GM19035 (cell line): ENCODE measurements at regions not wholly inside any gene's neighbourhood (a gene's known extent, or its start where the extent isn't known, plus 50 kb on each side); places are given as distances from the start of the nearest gene placed in this dataset.

Experiments used
- ATAC-seq: cut with Tn5 transposase; IDR thresholded peaks from one replicate; pipeline ENCODE4 v1.9.1; 2021; ENCODE audit not compliant: unreplicated experiment

DNA sequence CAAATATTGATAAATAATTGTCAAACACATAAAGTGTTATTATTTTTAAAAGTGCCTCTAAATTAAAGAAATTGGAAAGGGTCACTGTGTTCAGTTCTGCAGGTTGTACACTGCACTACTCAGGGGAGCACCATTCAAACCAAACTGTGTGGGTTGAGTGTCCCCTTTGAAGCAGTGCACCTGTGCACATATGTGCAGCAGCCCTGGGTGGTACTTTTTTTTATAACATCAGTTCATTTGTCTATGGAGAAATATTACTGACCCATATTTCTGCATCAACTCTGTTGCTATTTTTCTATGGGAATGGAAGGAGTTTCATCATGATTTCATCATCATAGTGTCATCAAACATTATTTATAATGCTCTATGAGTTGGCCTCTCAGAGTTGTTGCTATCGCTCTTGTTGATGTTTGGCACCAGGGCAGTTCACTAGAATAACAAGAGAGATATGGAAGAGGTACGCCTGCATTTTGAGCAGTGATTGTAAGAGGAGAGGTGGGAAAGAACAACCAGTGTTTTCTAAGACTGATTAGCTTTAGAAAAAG is 457.6 kb downstream of the TFAP2A start:
- no peak for ATAC-seq

DNA sequence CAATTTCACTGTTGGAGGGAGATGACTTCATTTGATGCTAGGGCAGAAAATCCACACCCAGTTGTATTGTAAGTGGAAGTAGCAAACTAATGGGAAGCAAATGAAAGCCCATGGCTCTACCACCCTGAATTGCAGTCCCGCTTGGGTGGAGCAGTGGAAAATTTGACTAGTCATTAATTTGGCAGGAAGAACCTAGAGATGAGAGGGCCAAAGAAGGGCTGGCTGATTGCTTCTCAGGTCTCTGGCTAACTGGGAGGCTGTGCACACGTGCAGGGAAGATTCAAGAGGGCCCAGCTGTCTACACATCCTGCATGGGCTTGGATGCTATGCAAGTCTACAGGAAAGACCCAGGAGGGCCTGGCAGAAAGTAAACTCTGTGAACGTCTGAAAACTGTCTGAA is 466.2 kb downstream of the TFAP2A start:
- no peak for ATAC-seq

DNA sequence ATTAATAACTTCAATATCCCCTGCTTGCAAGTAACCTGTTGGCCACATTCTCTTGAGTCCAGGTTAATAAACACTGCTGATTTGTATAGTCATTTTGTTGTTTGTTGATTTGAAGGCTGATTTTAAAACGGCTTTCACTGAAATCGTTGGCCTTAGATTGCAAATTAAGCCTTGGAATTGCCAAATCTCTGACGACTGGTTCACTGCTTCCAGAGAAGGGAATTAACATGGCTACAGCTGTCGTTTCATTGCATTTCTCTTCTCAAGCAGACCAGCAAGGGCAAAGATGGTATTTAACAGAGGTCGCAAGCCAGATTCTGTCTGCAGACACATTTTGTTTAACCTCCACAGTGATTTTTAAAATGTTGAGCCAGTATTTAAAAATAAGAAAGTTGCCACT is 470.9 kb downstream of the TFAP2A start:
- no peak for ATAC-seq

DNA sequence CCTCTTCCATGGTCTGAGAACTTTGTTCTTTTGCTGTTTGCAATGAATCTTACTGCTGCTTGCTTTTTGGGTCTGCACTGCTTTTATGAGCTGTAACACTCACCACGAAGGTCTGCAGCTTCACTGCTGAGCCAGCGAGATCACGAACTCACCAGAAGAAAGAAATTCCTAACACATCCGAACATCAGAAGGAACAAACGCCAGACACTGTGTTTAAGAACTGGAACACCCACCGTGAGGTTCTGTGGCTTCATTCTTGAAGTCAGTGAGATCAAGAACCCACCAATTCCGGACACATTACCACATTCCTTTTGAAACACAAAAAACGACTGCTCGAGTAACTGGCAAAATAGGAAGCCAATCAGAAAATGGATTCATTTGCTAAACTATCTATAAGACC is 471.8 kb downstream of the TFAP2A start:
- no peak for ATAC-seq

DNA sequence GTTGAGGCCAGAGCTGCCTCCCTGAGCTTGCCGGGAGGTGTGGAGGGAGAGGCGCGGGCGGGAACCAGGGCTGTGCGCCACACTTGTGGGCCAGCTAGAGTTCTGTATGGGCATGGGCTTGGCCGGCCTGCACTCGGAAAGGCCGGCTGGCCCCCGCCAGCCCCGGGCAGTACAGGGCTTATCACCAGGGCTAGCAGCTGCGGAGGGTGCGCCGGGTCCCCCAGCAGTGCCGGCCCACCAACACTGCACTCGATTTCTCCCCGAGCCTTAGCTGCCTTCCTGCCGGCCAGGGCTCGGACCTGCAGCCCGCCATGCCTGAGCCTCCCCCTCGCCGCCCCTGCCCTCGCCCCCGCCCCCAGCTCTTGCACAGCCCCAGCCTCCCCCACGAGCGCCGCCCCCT is 472.7 kb downstream of the TFAP2A start:
- ATAC-seq, result no peak

DNA sequence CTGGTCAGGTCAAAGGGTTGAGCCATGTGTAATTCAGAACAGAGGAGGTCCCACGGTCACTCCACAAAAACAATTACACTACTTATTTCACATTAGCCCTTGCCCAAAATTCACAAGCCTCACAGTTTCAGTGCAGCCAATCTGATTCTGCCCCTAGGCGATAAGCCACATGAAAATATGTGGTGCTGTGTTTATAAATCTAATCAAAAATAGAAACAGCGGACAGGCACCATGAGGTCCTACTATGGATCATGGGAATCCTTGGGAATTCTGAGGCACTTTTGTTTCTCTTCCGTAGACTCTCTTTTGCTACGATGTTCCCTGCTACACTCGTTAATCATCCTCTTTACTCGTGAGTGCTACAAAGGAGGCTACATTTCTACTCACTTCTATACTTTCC is 476.1 kb downstream of the TFAP2A start:
- ATAC-seq, result no peak

DNA sequence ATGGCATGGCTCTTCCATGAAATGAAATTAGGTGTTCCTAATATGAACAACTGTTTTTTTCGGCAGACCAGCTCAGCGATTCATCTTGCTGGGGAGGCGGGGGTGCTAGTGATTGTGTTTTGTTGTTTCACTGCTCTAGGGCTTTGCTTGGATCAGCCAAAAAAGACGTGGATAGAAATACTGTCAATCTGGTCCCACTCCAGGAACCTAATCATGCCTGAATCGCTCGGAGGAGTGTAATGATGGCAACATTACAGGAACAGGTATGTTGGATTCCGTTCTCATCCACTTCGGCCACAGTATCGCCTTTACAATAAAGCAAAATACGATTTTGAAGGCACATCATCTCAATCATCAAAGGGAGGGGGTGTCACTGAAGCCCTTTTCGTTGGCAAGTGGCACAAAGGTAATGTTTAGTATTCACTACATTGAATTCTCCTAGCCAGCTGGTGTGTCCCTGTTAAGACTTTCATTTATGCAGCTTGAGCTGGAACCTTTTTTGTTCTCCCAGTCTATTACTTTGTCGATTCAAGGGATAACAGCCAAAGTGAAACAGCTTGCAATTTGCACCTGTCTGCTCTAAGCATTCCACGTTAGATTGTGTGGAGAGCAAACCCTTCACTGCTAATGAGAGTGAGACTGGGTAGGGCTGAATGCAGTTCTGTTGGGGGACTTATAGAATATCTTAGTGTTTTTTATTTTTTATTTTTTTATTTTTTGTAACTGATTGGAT is 477.7 kb downstream of the TFAP2A start:
- ATAC-seq, result no peak

DNA sequence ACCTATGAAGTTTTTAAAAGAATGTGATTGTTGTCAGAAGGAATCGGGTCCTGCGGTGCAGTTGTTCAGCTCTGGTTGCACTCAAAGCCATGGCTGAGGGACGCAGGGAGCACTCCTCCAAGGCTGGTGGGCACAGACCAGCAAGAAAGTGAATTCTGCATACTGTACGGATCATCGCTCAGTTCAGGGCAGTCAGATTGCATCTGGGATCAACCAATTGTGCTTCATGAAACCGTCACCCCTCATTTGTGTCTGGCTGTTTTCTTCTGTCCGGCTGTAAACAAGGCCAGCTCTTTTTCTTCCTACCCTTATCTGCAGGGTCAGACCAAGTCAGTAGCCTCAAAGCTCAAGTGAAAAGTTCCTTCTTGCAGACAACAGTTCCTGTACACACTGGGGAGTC is 478.3 kb downstream of the TFAP2A start:
- no peak for ATAC-seq

DNA sequence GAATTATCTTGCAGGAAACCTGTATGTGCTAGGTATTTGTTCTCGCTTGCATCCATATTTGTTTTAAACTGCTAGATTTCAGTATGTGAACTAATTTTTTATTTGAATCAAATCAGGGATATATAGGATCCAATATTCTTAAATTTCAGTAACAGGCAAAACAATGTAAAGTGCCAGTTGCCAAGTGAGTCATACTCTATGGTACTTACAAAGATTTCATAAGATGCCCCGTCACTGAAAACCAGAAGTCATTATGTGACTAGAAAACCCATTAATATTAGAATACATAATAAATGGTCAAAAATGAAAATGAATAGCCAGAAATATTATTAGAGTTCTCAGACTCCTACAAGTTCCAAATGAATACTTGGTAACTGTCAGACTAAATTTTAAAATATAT is 481.2 kb downstream of the TFAP2A start:
- no peak for ATAC-seq

DNA sequence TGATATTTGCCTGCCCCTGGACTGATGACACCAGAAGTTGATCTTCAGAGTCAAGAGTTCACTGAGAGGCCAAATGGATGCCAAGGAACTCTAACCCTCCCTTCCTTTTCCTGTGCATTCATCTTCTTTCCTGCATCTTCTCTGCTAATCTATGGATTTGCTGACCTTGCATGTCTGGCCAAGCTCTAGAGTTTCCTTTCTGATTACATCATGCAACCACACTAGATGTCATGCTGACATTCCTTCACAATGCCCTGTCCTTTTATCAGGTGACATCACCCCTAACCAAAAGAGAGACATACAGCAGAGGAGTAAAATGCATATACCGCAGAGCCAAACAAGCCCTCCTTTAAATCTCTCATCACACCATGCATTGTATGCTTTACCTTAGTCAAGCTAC is 487.6 kb downstream of the TFAP2A start:
- ATAC-seq, result no peak

DNA sequence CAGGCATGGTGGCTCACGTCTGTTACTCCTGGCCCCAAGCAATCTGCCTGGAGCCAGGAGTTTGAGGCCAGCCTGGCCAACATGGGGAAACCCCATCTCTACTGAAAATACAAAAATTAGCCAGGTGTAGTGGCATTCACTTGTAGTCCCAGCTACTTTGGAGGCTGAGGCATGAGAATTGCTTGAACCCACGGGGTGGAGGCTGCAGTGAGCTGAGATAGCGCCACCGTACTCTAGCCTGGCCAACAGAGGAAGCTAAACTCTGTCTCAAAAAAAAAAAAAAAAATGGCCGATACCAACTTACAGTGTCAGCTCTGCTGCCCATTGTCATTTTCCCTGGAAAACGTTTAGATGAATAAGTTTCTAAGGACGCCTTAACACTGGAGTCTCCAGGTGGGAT is 489.9 kb downstream of the TFAP2A start:
- ATAC-seq, result no peak

DNA sequence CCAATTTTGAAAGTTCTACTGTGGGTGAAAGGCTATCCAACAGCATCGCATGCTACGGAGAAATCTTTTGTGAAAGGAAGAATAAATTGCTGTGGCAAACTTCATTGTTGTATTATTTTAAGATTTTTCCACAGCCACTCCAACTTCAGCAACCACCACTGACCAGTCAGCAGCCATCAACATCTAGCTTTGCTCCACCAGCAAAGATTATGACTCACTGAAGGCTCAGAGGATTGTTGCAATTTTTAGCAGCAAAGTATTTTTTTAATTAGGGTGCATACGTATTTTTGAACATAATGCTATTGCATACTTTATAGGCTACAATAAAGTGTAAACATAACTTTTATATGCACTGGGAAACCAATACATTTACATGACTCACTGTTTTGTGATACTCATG is 493.5 kb downstream of the TFAP2A start:
- ATAC-seq, result no peak

DNA sequence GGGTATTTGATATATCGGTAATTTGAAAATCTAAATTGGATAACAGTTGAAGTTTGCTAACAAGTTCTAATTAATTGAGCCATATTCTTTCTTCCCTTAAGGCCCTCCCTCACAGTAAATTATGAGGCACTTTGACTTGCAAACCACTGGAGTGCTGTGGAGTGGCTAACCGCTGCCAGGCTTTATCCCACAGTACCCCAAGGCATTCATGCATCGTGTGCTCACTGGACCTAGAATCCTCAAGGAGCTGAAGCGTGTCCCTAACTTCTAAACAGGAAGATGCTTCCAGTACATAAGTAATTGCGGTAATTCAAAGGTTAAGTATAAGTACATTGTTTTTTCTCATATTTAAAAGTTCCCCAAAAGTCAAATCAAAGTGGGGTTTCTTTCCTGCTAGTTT is 499.9 kb downstream of the TFAP2A start:
- ATAC-seq, result no peak

DNA sequence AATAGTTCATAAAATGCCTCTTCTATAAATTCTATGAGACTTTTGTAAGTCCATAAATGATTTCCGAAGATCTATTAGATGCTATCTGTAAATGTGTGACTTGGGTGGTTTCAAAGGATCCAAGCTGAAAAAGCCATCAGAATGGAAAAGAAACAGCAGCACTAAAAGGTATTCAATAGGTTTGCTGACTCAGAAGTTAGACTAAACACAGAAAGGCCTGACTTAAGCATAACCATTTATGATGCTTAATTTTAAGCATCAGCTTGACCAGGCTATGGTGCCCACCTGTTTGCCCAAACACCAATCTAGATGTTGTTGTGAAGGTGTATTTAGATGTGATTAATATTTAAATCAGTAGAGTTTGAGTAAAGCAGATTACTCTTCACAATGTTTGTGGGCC is 513.5 kb downstream of the TFAP2A start:
- no peak for ATAC-seq

DNA sequence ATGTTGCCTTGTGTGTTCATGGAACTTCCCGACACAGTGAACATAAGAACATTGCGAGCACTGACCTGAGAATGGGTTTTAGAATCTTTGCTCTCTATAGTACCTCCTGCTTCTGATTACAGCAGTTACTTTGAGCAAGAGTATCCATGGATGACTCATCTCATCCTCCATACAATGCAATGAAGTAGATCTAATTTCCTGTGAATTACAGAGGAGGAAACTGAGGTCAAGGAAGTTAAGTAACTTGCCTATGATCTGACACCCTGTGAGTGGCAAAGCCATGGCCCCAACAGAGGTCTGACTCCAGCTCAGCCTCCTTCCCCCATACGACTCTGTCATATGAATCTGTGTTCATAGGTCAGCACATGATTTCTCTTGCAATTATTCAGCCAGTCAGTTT is 518.1 kb downstream of the TFAP2A start:
- no peak for ATAC-seq

DNA sequence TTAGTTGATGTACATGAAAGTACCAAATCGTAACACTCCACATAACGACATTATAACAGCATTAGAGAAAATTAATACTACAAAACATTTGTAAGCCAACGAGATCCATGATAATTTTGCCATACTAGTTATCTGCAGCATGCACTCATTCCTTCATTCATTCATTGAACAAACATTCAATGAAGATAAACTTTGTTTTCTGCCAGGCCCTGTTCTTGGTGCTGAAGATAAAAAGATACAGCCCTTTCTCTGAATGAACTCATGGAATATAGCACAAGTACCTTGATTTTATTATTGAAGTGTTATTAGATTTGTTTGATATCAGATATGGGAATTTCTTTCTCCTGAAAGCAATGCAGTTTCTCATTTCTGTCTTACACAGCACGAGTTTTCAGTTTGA is 524.0 kb downstream of the TFAP2A start:
- ATAC-seq, result no peak

DNA sequence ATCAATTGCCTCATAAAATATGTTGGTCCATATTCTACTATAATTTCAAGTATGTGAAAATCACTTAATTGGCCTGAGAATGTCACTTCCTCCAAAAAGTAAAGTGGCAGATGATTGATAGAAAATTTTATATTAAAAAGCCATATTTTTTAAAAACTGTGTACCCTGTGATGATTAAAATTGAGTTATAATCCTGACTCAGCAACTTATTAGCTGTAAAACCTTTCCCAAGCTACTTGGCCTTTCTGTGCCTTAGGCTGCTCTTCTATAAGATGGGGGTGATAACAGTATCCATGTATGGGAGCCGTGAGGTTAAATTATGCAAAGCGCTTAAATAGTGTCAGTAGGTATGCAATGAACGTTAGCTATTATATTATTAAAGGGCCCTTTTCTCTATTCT is 524.4 kb downstream of the TFAP2A start:
- no peak for ATAC-seq

DNA sequence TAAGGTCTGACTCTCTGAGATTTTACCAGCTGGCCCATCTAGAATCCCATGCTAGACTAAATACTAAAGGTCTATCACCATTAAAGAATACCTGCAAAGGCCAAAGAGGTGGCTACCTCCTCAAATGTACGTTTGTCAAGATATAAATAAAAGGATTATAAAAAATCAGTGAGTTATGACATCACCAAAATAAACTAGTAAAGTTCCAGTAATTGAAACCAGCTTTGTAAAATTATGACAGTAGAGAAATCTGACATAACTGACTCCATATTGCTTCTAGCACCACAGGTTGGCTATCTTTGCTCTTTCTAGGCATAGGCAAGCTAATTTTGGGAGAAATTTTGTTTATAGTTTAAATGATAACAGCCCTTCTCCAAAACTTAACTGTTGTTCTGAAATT is 536.3 kb downstream of the TFAP2A start:
- no peak for ATAC-seq

DNA sequence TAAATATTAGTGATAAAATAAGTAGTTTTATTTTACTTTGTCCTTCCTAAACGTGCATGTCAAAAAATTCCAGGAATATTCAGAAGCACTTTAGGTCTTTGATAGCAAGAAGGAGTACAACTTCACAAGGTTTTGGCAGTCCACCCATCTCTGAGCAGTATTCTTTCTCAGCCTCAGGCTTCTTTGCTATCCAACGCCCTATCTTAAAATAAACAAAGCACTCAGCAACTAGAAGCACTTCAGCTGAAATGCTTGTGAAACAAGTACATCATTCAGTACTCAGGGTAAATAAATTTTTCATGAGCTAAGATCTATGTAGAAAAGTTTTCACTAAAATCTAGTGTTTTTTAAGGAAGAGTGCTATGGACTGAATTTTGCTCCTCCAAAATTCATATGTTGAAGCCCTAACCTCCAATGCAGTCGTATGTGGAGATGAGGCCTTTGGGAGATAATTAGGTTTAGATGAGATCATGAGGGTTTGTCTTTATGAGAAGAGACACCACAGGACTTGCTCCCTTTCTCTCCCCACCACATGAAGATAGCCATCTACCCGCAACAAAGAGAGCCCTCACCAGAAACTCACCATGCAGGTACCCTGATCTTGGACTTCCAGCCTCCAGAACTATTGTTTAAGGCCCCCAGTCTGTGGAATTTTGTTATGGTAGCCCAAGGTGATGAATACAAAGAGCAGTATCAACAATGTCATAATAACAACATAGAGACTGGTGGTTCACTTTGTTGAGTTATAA is 539.1 kb downstream of the TFAP2A start:
- no peak for ATAC-seq

DNA sequence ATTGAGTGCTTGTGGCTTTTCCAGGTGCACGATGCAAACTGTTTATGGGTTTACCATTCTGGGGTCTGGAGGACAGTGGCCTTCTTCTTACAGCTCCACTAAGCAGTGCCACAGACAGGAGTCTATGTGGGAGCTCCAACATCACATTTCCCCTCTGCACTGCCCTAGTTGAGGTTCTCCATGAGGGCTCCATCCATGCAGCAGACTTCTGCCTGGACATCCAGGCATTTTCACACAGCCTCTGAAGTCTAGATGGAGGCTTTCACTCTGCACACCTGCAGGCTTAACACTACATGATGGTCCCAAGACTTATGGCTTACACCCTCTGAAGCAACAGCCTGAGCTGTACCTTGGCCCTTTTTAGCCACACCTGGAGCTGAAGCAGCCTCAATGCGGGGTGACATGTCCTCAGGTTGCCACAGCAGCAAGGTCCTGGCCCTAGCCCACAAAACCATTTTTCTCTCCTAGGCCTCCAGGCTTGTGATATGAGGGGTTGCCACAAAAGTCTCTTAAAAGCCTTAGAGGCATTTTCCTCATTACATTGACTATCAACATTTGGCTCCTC is 552.2 kb downstream of the TFAP2A start:
- no peak for ATAC-seq

DNA sequence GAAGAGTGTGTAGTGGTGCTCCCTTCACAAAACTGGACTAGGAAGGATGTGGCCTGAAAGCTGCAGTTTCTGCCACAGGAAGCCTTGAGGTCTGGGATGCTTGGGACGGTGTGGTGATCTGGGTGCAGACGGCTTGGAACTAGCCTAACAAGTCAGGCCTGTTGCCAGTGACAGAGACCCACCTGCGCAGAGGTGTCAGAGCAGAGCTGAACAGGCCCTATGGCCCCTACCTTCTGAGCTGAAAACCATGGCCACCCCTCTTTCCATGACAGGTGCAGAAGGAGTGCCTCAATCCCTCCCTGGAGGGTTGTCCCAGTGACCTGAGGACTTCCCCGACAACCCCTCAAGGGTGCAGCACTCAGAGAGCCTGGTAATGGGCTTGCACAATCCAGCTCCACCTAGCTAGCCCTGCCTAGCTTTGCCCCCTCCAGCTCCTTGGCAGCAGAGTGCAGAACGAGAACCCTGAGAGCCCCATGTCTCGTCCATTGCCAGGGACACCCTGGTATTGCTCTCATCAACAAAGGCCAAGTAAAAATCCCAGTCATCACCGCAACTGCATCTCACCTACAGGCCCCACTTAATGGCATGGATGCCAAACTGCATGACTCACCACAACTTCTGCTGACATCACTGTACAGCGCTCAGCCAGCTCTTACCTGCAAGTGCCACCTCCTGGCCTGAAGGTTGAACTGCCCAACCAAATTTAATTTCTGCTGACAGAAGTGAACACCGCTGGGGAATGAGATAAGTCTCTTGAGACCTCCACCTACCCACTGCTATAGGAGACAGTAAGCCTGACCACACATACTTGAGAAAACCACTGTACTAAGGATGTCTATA is 563.1 kb downstream of the TFAP2A start:
- no peak for ATAC-seq
